ENCODE measurements at regions not wholly inside any gene's neighbourhood (a gene's known extent, or its start where the extent isn't known, plus 50 kb on each side); places are given as distances from the start of the nearest gene placed in this dataset.
"Not testable (repeated sequence)": the region's sequence is repeated elsewhere in the genome, so short reads cannot be mapped to it uniquely, and the experiment has no call there.

DNA sequence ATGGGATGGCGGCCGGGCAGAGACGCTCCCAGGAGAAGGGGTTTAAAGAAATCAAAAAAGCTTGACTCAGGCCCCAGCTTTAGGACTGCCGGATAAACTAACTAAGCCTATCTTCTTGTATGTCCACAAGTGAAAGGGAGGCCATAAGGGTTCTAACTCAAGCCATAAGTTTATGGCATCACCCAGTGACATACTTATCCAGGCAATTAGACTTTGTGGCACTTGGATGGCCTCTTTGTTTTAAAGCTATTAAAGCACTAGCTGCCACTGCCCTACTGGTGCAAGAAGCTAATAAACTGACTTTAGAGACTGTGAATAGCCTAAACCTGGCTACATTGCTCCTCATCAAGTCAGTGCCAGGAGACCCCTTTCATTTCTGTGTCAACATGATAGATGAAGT, 102.0 kb downstream of the ZNF429 start:
- TF ChIP-seq, protein P1, sequence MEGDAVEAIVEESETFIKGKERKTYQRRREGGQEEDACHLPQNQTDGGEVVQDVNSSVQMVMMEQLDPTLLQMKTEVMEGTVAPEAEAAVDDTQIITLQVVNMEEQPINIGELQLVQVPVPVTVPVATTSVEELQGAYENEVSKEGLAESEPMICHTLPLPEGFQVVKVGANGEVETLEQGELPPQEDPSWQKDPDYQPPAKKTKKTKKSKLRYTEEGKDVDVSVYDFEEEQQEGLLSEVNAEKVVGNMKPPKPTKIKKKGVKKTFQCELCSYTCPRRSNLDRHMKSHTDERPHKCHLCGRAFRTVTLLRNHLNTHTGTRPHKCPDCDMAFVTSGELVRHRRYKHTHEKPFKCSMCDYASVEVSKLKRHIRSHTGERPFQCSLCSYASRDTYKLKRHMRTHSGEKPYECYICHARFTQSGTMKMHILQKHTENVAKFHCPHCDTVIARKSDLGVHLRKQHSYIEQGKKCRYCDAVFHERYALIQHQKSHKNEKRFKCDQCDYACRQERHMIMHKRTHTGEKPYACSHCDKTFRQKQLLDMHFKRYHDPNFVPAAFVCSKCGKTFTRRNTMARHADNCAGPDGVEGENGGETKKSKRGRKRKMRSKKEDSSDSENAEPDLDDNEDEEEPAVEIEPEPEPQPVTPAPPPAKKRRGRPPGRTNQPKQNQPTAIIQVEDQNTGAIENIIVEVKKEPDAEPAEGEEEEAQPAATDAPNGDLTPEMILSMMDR (IDR thresholded peaks at IDR 0.05; ENCODE audit: insufficient read depth, missing control alignments), result no peak
- DNase-seq (ENCODE audit: insufficient read length, low spot score), result no peak
- no peak for FAIRE-seq

GRCh38 chr19:21607011-21607410, 101.6 kb downstream of the ZNF429 start:
- DNase-seq (ENCODE audit: insufficient read length, low spot score); FAIRE-seq: not testable (repeated sequence)

- not testable (repeated sequence) for FAIRE-seq; DNase-seq (ENCODE audit: insufficient read length, low spot score)
Measured at GRCh38 chr19:21606326-21606725, 100.9 kb downstream of the ZNF429 start.

DNA sequence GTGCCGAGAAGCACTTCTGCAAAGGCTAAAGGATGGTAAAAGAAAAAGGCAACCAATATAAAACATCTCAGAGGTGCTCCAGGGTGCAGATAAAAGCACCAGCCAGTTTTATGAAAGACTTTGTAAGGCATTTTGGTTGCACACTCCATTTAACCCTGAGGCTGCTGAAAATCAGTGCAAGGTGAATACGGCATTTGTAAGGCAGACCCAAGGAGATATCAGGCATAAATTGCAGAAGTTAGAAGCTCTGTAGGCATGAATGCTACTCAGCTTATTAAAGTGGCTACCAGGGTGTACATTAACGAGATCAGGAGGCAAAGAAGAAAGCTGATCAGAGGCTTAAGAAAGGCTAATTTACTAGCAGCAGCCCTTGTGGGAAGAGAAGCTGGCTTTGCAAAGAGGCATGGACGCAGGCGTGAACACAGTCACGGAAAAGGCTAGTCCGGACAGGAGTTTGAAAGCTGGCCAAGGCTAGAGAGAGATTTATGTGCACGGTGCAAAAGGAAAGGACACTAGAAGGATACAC, 99.6 kb downstream of the ZNF429 start:
- FAIRE-seq (peak; percentile 51), DNase-seq (ENCODE audit: insufficient read length, low spot score) (peak; percentile 40)
- TF ChIP-seq, protein P1 (IDR thresholded peaks at IDR 0.05; ENCODE audit: insufficient read depth, missing control alignments), result no peak
